SH-SY5Y (cell line): ENCODE measurements at regions not wholly inside any gene's neighbourhood (a gene's known extent, or its start where the extent isn't known, plus 50 kb on each side); places are given as distances from the start of the nearest gene placed in this dataset.

Source experiments
- GATA2 ChIP-seq: IDR thresholded peaks from 2 replicates; pipeline ENCODE4 v1.6.1; 2011; ENCODE audit warnings: mild to moderate bottlenecking, low read depth, low read length
- GATA3 ChIP-seq: IDR thresholded peaks from 2 replicates; pipeline ENCODE4 v1.6.1; 2011; ENCODE audit warnings: low read depth, mild to moderate bottlenecking, low read length, moderate library complexity

- TF ChIP-seq GATA3 (no peak), GATA2 (no peak)
These were observed 105.5 kb downstream of the AXIN2 start for GRCh38 chr17:65455972-65456343.

- no peak for TF ChIP-seq GATA2
These were observed 106.1 kb downstream of the AXIN2 start for GRCh38 chr17:65455154-65455971.

GRCh38 chr17:65453204-65453931 is 108.1 kb downstream of the AXIN2 start:
- TF ChIP-seq GATA3 (no peak), GATA2 (no peak)

GRCh38 chr17:65449495-65449894 is 112.0 kb downstream of the AXIN2 start:
- TF ChIP-seq GATA3 (no peak), GATA2 (no peak)

- TF ChIP-seq GATA3 (no peak), GATA2 (no peak)
These were observed 113.6 kb downstream of the AXIN2 start for GRCh38 chr17:65447823-65448222.

- no peak for TF ChIP-seq GATA3
- no peak for TF ChIP-seq GATA2
These were observed 114.5 kb downstream of the AXIN2 start for GRCh38 chr17:65446838-65447526.

GRCh38 chr17:65446043-65446442 is 115.4 kb downstream of the AXIN2 start:
- TF ChIP-seq GATA3 (no peak), GATA2 (no peak)

- no peak for TF ChIP-seq GATA2
- no peak for TF ChIP-seq GATA3
These were observed 117.4 kb downstream of the AXIN2 start for GRCh38 chr17:65444049-65444448.

- no peak for TF ChIP-seq GATA3
- TF ChIP-seq GATA2, result no peak
These were observed 118.8 kb downstream of the AXIN2 start for GRCh38 chr17:65442691-65443090.

- TF ChIP-seq GATA3, result no peak
- TF ChIP-seq GATA2, result no peak
These were observed 119.2 kb downstream of the AXIN2 start for GRCh38 chr17:65442250-65442649.

GRCh38 chr17:65441053-65441605 is 120.3 kb downstream of the AXIN2 start:
- TF ChIP-seq GATA2, result no peak
- no peak for TF ChIP-seq GATA3

GRCh38 chr17:65438708-65439294 is 122.6 kb downstream of the AXIN2 start:
- TF ChIP-seq GATA2 (no peak), GATA3 (no peak)

GRCh38 chr17:65438173-65438572 is 123.3 kb downstream of the AXIN2 start:
- TF ChIP-seq GATA3 (no peak), GATA2 (no peak)

- TF ChIP-seq GATA2, result no peak
- TF ChIP-seq GATA3, result no peak
These were observed 124.6 kb downstream of the AXIN2 start for GRCh38 chr17:65436871-65437270.

- TF ChIP-seq GATA2 (no peak), GATA3 (no peak)
These were observed 126.6 kb downstream of the AXIN2 start for GRCh38 chr17:65434878-65435277.
